ENCODE measurements at regions not wholly inside any gene's neighbourhood (a gene's known extent, or its start where the extent isn't known, plus 50 kb on each side); places are given as distances from the start of the nearest gene placed in this dataset.

DNA sequence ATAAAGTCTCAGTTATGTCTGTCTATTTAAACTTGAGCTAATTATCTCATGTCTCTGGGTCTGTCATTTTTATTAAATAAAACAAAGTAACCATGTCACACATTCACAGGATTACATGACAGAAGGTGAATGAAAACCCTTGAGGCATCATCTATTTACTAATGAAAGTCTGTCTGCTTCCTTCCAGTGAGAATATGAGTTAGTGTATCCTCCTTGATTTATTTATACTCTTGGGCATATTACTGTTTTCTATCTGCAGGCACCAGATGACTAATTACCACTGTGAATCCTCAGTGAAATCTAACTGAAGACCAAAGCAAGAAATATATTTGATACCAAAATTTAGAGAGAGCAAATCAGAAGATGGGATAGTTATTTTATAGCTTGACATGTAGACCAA lies 163.7 kb downstream of the CDC14C start:
- TF ChIP-seq, protein P1, sequence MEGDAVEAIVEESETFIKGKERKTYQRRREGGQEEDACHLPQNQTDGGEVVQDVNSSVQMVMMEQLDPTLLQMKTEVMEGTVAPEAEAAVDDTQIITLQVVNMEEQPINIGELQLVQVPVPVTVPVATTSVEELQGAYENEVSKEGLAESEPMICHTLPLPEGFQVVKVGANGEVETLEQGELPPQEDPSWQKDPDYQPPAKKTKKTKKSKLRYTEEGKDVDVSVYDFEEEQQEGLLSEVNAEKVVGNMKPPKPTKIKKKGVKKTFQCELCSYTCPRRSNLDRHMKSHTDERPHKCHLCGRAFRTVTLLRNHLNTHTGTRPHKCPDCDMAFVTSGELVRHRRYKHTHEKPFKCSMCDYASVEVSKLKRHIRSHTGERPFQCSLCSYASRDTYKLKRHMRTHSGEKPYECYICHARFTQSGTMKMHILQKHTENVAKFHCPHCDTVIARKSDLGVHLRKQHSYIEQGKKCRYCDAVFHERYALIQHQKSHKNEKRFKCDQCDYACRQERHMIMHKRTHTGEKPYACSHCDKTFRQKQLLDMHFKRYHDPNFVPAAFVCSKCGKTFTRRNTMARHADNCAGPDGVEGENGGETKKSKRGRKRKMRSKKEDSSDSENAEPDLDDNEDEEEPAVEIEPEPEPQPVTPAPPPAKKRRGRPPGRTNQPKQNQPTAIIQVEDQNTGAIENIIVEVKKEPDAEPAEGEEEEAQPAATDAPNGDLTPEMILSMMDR (IDR thresholded peaks at IDR 0.05), result no peak
- TF ChIP-seq POLR2A (IDR thresholded peaks at IDR 0.05), result no peak
